ENCODE measurements at regions not wholly inside any gene's neighbourhood (a gene's known extent, or its start where the extent isn't known, plus 50 kb on each side); places are given as distances from the start of the nearest gene placed in this dataset.
A peak's percentile ranks its signal among the peaks of the same experiment; 100 is the strongest.
"Not testable (repeated sequence)": the region's sequence is repeated elsewhere in the genome, so short reads cannot be mapped to it uniquely, and the experiment has no call there.

DNA sequence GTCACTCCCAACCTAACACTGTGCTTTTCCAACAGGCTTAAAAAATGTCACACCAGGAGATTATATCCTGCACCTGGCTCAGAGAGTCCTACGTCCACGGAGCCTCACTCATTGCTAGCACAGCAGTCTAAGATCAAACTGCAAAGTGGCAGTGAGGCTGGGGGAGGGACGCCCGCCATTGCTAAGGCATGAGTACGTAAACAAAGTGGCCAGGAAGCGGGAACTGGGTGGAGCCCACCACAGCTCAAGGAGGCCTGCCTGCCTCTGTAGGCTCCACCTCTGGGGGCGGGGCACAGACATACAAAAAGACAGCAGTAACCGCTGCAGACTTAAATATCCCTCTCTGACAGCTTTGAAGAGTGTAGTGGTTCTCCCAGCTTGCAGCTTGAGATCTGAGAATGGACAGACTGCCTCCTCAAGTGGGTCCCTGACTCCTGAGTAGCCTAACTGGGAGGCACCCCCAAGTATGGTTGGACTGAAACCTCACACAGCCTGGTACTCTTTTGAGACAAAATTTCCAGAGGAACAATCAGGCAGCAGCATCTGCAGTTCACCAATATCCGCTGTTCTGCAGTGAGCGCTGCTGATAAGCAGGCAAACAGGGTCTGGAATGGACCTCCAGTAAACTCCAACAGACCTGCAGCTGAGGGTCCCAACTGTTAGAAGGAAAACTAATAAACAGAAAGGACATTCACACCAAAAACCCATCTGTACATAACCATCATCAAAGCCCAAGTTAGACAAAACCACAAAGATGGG, 2986.4 kb upstream of the OR11H1 start:
- not testable (repeated sequence) for DNase-seq

DNA sequence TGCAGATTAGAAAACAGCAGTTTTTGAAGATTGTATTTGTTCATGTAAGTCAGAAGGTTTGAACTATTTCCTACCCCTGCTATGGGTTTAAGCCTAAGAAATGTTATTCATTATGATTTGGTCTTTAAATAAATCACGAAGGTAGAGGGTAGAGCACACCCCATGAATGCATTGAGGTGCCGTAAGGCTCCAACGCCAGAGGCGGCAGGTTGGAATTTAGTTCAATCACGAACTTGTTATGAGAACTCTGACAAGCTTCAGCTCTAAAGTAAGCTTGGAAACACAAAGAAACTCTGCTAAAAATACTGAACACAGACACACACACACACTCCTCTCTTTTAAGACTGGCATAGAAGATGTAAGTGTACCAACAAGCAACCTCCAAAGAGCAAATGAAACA, 2974.6 kb upstream of the OR11H1 start:
- not testable (repeated sequence) for DNase-seq

DNA sequence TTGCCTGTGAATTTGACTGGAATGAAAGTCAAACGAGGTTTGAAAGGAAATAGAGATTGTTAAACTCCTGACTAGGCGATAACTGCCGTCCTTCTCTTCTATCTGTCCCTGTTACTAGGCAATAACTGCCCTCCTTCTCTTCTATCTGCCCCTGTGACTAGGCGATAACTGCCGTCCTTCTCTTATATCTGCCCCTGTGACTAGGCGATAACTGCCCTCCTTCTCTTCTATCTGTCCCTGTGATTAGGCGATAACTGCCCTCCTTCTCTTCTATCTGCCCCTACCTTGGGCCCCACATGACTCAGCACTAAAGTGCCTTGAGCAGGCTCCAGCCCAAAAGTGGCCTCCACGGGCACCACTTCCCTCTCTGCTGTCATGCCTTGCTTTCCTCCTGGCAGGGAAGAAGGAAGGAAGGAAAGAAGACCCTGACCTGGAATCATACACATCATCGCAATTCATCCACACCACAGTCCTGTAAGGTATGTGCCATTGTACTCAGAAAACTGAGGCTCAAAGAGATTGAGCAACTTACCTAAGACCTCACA, 2973.3 kb upstream of the OR11H1 start:
- not testable (repeated sequence) for DNase-seq

DNA sequence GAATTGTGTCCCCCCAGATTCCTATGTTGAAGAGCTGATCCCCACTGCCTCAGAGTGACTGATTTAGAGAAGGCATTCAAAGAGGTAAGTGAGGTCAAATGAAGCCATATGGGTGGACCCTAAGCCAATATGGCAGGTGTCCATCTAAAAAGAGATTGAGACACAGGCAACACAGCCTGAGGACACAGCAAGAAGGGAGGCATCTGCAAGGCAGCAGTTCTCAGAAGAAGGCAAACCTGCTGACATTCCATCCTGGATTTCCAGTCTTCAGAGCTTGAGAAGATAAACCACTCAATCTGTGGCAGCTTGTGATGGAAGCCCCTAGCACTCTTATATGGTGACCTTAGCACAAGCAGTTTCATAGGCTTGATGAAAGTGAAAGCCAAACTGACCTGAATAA, 2956.5 kb upstream of the OR11H1 start:
- DNase-seq = not testable (repeated sequence)

DNA sequence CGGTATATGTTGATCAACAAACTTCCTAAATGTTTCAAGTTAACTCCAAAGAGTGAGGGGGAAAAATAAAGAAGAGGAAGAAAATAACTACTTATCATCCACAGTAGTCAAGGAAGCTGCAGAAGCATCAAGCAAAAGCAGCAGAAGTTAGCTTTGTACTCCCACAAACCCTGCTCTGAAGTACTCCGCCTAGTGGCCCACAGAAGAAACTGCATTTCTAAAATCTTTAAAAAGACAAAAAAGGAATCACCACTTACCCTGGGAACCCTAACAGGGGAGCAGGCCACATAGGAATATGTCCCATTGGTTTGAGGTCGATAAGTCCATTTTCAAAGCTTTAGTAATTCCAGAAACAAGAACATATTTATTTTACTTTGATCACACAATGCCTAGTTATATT, 2948.3 kb upstream of the OR11H1 start:
- not testable (repeated sequence) for DNase-seq

DNA sequence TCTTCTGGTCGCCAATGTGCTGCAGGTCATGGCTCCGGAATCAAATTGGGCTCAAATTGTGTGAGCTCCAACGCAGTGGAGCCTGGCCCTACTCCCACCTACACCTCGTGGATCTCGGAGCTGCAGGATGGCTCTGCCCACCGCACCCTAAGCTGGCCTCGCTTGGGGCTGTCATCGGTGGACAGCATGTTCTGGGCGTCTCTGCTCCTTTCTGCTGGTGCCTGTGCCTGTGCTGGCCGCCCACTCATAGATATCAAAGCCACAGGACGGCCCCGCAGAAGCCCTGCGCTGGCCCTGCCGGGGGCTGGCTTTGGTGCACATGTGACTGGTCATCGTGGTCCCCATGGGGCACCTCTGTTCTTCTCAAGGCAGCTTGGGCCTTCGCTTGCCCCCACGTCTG, 2943.5 kb upstream of the OR11H1 start:
- DNase-seq = not testable (repeated sequence)

DNA sequence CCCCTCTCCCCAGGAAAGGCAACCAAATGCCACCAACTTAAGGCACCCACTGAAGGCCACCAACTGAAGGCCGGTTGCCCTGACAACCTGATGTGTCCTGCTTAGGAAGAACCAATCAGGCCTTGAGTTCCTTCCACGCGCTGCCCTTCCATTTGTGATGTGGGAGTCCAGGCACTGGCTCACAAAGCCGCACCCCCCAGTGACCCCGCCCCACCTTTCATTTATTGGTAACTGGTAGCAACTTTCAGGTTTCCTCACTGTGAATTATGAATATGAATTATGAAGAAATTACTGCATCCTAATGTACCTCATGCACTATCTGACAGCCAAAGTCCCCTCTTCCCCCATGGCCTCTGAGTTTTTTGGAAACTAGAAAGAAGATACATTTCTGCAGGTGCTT, 2943.1 kb upstream of the OR11H1 start:
- DNase-seq = not testable (repeated sequence)

DNA sequence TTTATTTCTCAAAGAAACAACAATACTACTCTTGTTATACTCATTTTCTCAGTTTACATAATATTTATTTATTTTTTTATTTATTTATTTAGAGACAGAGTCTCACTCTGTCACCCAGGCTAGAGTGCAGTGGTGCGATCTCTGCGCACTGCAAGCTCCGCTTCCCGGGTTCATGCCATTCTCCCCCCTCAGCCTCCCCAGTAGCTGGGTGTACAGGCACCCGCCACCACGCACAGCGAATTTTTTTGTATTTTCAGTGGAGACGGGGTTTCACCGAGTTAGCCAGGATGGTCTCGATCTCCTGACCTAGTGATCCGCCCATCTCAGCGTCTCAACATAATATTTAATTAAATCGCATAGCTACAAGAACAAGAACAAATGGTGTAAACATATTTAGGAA, 2932.3 kb upstream of the OR11H1 start:
- DNase-seq = not testable (repeated sequence)

DNA sequence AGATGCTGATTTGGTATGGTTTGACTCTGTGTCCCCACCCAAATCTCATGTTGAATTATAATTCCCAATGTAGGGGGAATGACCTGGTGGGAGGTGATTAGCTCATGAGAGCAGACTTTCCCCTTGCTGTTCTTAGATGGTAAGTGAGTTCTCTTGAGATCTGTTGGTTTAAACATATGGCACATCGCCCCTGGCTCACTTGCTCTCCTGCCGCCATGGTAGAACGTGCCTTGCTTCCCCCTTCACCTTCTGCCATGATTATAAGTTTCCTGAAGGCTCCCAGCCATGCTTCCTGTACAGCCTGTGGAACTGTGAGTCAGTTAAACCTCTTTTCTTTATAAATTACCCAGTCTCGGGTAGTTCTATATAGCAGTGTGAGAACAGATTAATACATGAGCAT, 2930.2 kb upstream of the OR11H1 start:
- not testable (repeated sequence) for DNase-seq

DNA sequence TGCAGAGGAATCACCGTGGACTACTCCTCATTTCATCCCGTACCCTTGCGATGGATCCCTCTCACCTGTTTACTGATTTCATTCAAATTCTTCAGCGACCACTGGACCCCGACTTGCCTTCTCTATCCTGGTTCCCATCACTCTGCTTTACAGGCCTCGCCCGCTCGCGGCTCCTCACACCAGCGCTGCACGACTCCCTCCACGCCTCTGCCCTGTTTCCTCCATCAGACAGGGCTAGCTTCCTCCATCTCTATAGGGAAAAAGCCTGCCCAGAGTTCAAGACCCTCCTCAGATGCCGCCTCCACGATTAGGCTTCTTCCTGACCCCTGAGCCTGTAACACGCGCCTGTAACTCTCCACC, 2926.5 kb upstream of the OR11H1 start:
- not testable (repeated sequence) for DNase-seq

DNA sequence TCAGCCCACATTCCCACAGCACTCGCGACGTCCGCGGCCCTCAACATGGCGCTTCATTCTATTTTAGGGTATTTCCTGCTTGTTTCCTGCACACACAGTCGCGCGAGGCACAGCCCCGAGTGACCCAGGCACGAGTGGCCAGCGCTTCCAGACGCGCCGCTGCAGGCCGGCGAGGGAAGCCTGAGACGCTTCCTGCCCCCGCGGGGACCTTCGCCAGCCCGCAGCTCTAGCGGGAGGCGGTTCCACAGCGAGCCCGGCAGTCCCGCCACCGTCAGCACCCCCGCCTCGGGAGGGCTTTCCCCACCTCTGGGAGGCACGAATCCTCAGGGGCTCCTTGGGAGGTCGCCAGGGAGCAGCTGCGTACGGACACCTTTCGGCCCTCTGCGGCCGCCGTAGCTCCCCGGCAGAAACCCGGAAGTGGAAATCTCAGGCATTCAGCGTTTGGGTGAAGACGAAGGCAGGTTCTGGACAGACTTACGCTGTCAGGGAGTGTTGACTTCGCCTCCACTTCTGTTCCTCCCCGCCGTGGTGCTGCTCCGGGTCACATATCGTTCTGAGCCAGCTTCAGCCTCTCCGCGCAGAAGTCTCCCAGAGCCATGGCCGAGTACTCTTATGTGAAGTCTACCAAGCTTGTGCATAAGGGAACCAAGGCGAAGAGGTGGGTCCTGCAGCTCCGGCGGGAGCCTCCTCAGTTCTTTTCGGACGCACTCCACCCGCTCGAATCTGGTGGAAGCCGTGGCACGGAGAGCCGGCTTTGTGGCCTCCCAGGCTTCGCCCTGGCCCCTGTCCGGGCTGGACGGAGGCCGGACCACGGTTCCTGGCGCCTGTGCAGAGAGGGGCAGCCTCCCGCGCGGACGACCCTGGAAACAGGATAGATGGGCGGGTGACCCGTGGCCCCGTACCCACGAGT, 2925.9 kb upstream of the OR11H1 start:
- DNase-seq = no peak

DNA sequence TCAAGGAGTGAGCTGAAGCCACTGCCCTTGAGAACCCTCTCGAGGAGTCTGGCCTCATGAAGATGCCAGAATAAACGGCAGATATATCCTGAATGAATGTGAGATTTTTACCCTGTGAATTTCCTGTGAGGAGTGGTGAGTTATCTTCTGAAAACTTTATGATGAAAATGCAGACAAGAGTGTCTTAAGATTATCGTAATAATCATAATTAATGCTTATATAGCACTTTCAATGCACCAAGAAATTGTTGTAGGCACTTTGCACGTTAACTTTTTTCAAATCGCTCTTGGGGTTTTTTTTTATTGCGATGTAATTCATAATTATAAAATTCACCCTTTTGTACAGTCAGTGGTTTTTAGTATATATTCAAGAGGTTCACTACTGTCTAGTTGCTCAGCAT, 2924.6 kb upstream of the OR11H1 start:
- DNase-seq = not testable (repeated sequence)

DNA sequence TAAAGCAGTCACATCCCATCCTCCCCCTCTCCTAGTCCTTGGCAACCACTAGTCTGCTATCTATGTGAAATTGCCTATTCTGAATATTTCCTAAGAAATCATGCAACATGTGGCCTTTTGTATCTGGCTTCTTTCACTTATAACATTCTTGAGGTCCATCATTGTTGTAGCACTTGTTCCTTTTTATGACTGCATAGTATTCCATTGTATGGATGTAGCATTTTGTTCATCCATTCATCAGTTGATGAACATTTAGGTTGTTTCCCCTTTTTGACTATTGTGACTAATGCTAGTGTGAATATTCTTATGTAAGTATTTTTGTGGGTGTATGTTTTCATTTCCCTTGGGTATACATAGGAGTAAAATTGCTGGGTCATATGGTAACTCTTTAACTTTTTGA, 2924.2 kb upstream of the OR11H1 start:
- not testable (repeated sequence) for DNase-seq

DNA sequence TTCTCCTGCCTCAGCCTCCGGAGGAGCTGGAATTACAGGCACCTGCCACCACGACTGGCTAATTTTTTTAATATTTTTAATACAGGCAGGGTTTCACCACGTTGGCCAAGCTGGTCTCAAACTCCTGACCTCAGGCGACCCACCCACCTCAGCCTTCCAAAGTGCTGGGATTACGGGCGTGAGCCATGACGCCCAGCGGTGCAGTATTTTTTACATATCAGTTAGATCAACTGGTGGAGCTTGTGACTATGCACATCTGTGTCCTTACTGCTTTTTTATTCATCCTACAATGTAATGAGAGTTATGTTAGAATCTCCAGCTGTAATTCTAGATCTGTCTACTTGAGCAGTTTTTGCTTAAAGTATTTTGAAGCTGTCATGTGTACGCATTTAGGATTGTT, 2919.5 kb upstream of the OR11H1 start:
- DNase-seq = not testable (repeated sequence)

DNA sequence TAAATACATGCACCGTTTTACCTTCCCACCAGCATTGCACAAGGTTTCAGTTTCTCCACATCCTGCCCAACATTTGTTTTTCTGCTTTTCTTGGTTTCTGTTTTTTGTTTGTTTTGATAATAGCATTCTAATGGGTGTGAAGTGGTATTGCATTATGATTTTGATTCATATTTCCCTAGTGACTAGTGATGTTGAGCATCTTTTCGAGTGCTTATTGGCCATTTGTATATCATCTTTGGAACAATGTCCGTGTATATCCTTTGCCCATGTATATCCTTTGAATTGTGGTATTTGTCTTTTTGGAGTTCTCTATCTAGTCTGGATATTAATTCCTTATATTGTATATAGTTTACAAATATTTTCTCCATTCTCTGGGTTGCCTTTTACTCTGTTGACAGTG, 2914.8 kb upstream of the OR11H1 start:
- DNase-seq = no peak

DNA sequence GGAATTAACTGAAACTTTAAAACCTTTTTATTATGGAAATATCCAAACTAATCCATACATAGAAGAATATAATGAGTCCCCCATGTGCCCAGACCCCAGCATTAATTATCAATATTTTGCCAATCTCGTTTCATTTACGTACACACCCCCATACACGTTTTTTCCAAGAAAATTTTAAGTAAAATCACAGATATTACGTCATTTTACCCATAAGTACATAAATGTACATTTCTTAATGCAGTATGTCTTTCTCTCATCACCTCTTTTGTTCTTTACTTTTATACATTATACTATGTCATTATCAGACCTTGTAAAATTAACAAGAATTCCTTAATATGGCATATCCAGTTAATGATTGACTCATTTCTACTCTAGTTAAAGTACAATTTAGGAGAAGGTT, 2914.1 kb upstream of the OR11H1 start:
- not testable (repeated sequence) for DNase-seq

DNA sequence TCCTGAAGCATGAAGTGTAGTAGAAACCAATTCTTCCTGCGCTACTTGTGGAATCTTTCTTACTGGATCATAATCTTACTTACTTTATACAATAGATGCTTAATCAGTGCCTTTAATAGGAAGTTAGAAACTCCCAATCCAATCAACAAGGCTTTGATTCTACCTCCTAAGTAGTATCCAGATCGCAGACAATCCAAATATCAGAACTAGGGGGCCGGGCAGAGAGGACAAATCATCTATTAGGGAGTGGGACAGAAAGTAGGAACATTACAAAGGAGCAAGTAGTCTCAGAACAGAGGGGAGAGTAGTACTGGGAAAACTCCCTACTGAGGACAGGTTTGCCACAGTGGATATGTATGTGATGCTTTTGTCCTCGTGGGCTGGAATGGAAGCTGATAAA, 2901.1 kb upstream of the OR11H1 start:
- not testable (repeated sequence) for DNase-seq

DNA sequence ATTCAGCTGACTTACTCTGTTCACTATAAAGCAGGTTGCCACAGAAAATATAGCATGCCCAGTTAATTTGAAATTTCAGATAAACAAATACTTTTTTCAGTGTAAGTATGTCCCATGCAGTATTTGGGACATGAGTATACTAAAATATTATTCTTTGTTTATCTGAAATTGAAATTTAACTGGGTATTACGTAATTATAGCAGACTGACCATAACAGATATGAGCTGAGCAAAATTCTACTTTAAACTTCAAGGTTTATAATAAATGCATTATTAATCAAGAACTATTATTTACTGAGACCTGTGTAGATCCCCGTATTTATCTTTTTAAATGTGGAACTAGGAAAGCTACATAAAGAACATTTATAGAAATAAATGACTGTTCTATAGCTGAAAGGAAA, 2898.2 kb upstream of the OR11H1 start:
- DNase-seq = not testable (repeated sequence)

DNA sequence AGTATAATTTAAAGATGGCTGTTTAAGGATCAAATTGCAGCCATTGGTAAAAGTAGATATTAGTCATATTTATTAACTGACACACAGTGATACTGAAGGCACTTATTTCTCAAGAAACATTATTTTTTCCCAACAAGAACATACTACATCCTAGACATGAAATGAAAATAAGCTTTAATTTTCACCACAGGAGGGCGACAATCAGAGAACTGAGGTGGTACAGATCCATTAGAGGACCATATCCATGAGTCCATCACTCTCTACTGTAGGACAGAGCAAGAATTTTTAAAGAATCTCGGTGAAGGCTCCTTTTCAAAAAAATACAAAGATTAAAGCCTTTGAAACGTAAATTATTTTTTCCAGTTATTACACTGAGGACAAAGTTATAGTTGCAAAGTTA, 2897.0 kb upstream of the OR11H1 start:
- peak; percentile 36 for DNase-seq

DNA sequence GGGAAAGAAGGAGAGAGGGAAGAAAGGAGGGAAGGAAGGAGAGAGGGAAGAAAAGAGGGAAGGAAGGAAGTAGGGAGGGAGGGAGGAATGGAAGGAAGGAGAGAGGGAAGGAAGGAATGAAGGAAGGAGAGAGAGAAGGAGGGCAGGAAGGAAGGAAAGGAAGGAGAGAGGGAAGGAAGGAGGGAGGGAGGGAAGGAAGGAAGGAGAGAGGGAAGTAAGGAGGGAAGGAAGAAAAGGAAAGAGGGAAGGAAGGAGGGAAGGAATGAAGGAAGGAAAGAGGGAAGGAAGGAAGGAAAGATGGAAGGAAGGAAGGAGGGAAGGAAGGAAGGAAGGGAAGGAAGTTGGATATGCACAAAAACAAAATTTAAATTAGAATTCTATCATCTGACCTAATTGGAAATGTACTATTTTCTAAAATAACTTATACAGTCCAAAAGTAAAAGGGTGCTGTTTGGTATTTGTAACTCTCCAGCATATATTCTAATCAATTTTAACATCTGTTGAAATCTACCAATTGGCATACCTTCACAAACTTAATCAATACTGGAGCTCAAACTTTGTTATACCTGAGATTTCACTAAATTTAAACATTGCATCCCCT, 2890.3 kb upstream of the OR11H1 start:
- not testable (repeated sequence) for DNase-seq

DNA sequence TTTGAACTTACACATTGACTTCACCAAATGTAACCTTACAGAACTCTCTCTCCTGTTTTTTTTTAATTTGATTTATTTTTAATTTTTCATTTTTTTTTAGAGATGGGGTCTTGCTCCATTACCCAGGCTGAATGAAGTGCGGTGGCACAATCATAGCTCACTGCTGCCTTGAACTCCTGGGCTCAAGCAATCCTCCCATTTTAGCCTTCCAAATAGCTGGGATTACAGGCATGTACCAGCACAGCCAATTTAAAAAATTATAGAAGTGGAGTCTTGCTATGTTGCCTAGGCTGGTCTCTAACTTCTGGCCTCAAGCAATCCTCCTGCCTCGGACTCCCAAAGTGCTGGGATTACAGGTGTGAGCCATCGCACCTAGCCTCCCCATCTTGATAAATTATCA, 2889.7 kb upstream of the OR11H1 start:
- not testable (repeated sequence) for DNase-seq
